ENCODE measurements at regions not wholly inside any gene's neighbourhood (a gene's known extent, or its start where the extent isn't known, plus 50 kb on each side); places are given as distances from the start of the nearest gene placed in this dataset.
"Not testable (repeated sequence)": the region's sequence is repeated elsewhere in the genome, so short reads cannot be mapped to it uniquely, and the experiment has no call there.

GRCh38 chr11:23314162-23314561 lies 453.9 kb upstream of the CCDC179 start:
- ATAC-seq (no peak), DNase-seq (no peak)
- Histone ChIP-seq H3K4me3 (no peak overlapping the region), H3K36me3 (ENCODE audit: low read depth) (no peaks in the 10 kb centered on the region), H3K4me1 (ENCODE audit: low read depth) (no peaks in the 10 kb centered on the region), H3K9me3 (no peaks in the 10 kb centered on the region)
- TF ChIP-seq CTCF (IDR thresholded peaks at IDR 0.05): no peak
- intact Hi-C loops (cut with DNase I, micrococcal nuclease): no loop called here

- no peak overlapping the region for H3K4me3 ChIP-seq
- intact Hi-C loops (cut with DNase I, micrococcal nuclease): no loop called here
- no peaks in the 10 kb centered on the region for H3K9me3 ChIP-seq
- H3K36me3 ChIP-seq (ENCODE audit: low read depth): no peaks in the 10 kb centered on the region
- TF ChIP-seq CTCF (IDR thresholded peaks at IDR 0.05): no peak
- DNase-seq (no peak), ATAC-seq (no peak)
- H3K4me1 ChIP-seq (ENCODE audit: low read depth): no peaks in the 10 kb centered on the region
These were observed 455.0 kb upstream of the CCDC179 start for GRCh38 chr11:23315286-23315685.

GRCh38 chr11:23317816-23318215 lies 457.5 kb upstream of the CCDC179 start:
- Histone ChIP-seq H3K36me3 (ENCODE audit: low read depth) (no peaks in the 10 kb centered on the region), H3K9me3 (peaks cover 8% of the 10 kb centered on the region)
- intact Hi-C loops (cut with DNase I, micrococcal nuclease): no loop called here

GRCh38 chr11:23318670-23319069 lies 458.4 kb upstream of the CCDC179 start:
- Histone ChIP-seq H3K4me3 (no peak overlapping the region), H3K9me3 (peaks cover 8% of the 10 kb centered on the region), H3K4me1 (ENCODE audit: low read depth) (no peaks in the 10 kb centered on the region), H3K36me3 (ENCODE audit: low read depth) (no peaks in the 10 kb centered on the region)
- ATAC-seq: no peak
- intact Hi-C loops (cut with DNase I, micrococcal nuclease): no loop called here
- TF ChIP-seq CTCF (IDR thresholded peaks at IDR 0.05): no peak
- no peak for DNase-seq

More at GRCh38 chr11:23317816-23318215, 457.5 kb upstream of the CCDC179 start:
- Histone ChIP-seq H3K4me3 (no peak overlapping the region), H3K4me1 (ENCODE audit: low read depth) (no peaks in the 10 kb centered on the region)
- ATAC-seq: no peak
- DNase-seq: no peak
- no peak for TF ChIP-seq CTCF (IDR thresholded peaks at IDR 0.05)

- ATAC-seq (no peak), DNase-seq (no peak)
- intact Hi-C loops (cut with DNase I, micrococcal nuclease): no loop called here
These were observed 459.9 kb upstream of the CCDC179 start for GRCh38 chr11:23320131-23320530.

GRCh38 chr11:23335586-23335985 lies 475.3 kb upstream of the CCDC179 start:
- H3K4me1 ChIP-seq (ENCODE audit: low read depth); intact Hi-C loops (cut with DNase I, micrococcal nuclease); ATAC-seq; DNase-seq; H3K36me3 ChIP-seq (ENCODE audit: low read depth); H3K9me3 ChIP-seq; H3K4me3 ChIP-seq: not testable (repeated sequence)

More at GRCh38 chr11:23320131-23320530, 459.9 kb upstream of the CCDC179 start:
- peaks cover 8% of the 10 kb centered on the region for H3K9me3 ChIP-seq
- no peaks in the 10 kb centered on the region for H3K4me1 ChIP-seq (ENCODE audit: low read depth)
- H3K36me3 ChIP-seq (ENCODE audit: low read depth): no peaks in the 10 kb centered on the region
- H3K4me3 ChIP-seq: no peak overlapping the region
- TF ChIP-seq CTCF (IDR thresholded peaks at IDR 0.05): no peak
